HG03139 (cell line): ENCODE measurements at regions not wholly inside any gene's neighbourhood (a gene's known extent, or its start where the extent isn't known, plus 50 kb on each side); places are given as distances from the start of the nearest gene placed in this dataset.

ENCODE experiments used
- ATAC-seq: cut with Tn5 transposase; IDR thresholded peaks from one replicate; pipeline ENCODE4 v1.9.1; 2021; ENCODE audit not compliant: unreplicated experiment

- no peak for ATAC-seq
These were observed 402.1 kb upstream of the CHD6 start for GRCh38 chr20:42020316-42020715.

- ATAC-seq = no peak
These were observed 400.8 kb upstream of the CHD6 start for GRCh38 chr20:42018979-42019378.

- no peak for ATAC-seq
These were observed 391.9 kb upstream of the CHD6 start for GRCh38 chr20:42010090-42010489.

- ATAC-seq = no peak
These were observed 389.1 kb upstream of the CHD6 start for GRCh38 chr20:42007251-42007650.

- ATAC-seq = no peak
These were observed 387.0 kb upstream of the CHD6 start for GRCh38 chr20:42005211-42005610.

GRCh38 chr20:42003380-42003779 is 385.2 kb upstream of the CHD6 start:
- no peak for ATAC-seq

- no peak for ATAC-seq
These were observed 380.6 kb upstream of the CHD6 start for GRCh38 chr20:41998539-41999341.

- no peak for ATAC-seq
These were observed 378.8 kb upstream of the CHD6 start for GRCh38 chr20:41996951-41997350.

- ATAC-seq = no peak
These were observed 374.3 kb upstream of the CHD6 start for GRCh38 chr20:41992481-41992880.

GRCh38 chr20:41991412-41991811 is 373.2 kb upstream of the CHD6 start:
- no peak for ATAC-seq

- ATAC-seq = no peak
These were observed 371.9 kb upstream of the CHD6 start for GRCh38 chr20:41989935-41990635.

- ATAC-seq = no peak
These were observed 371.0 kb upstream of the CHD6 start for GRCh38 chr20:41989039-41989679.

GRCh38 chr20:41984031-41984430 is 365.9 kb upstream of the CHD6 start:
- no peak for ATAC-seq

GRCh38 chr20:41983159-41983558 is 365.0 kb upstream of the CHD6 start:
- no peak for ATAC-seq

GRCh38 chr20:41981746-41982145 is 363.6 kb upstream of the CHD6 start:
- ATAC-seq = no peak

GRCh38 chr20:41978875-41979274 is 360.7 kb upstream of the CHD6 start:
- no peak for ATAC-seq

- ATAC-seq = no peak
These were observed 360.1 kb upstream of the CHD6 start for GRCh38 chr20:41978246-41978790.

- ATAC-seq = no peak
These were observed 351.5 kb upstream of the CHD6 start for GRCh38 chr20:41969656-41970055.

GRCh38 chr20:41960166-41960565 is 342.0 kb upstream of the CHD6 start:
- ATAC-seq = no peak

- no peak for ATAC-seq
These were observed 340.2 kb upstream of the CHD6 start for GRCh38 chr20:41958391-41958790.

GRCh38 chr20:41956338-41957074 is 338.3 kb upstream of the CHD6 start:
- ATAC-seq = no peak
